Lower leg skin (tissue), 3 donors: ENCODE measurements at regions not wholly inside any gene's neighbourhood (a gene's known extent, or its start where the extent isn't known, plus 50 kb on each side); places are given as distances from the start of the nearest gene placed in this dataset.

Experiments
- POLR2A ChIP-seq, 2 donors: fragments of 450-650 bp; IDR thresholded peaks; one replicate each; pipeline ENCODE4 v1.6.1; 2016 to 2017; ENCODE audit warnings: antibody characterized with exemption in 2 of 2, mild to moderate bottlenecking in 1 of 2, moderate library complexity in 1 of 2
- TF ChIP-seq, protein P1 (sequence below), 3 donors: fragments of 450-650 bp; IDR thresholded peaks; one replicate each; pipeline ENCODE4 v1.5.1; 2016; ENCODE audit warnings: antibody characterized with exemption in 3 of 3, mild to moderate bottlenecking in 3 of 3, moderate library complexity in 2 of 3

DNA sequence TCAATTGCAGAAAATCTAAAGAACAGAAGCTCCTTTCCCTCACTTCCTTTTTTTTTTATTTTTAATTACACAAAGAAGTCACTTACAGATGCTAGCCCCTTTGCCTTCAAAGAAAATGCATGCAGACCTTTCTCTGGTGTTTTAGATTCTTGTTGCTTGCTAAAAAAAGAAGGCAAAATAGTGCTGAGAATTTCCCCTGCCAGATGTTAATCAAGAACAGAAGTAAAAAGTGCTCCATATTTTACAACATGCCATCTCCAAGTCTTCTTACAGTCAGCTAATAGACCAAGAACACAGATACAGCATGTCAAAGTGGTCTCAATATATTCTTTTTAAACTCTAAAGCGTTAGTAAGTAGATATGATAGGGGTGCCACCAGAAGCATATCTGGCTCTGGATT lies 142.8 kb upstream of the RGMB start:
- TF ChIP-seq POLR2A (IDR thresholded peaks at IDR 0.05), result no peak
- TF ChIP-seq, protein P1, sequence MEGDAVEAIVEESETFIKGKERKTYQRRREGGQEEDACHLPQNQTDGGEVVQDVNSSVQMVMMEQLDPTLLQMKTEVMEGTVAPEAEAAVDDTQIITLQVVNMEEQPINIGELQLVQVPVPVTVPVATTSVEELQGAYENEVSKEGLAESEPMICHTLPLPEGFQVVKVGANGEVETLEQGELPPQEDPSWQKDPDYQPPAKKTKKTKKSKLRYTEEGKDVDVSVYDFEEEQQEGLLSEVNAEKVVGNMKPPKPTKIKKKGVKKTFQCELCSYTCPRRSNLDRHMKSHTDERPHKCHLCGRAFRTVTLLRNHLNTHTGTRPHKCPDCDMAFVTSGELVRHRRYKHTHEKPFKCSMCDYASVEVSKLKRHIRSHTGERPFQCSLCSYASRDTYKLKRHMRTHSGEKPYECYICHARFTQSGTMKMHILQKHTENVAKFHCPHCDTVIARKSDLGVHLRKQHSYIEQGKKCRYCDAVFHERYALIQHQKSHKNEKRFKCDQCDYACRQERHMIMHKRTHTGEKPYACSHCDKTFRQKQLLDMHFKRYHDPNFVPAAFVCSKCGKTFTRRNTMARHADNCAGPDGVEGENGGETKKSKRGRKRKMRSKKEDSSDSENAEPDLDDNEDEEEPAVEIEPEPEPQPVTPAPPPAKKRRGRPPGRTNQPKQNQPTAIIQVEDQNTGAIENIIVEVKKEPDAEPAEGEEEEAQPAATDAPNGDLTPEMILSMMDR (IDR thresholded peaks at IDR 0.05), result no peak
